ENCODE measurements at regions not wholly inside any gene's neighbourhood (a gene's known extent, or its start where the extent isn't known, plus 50 kb on each side); places are given as distances from the start of the nearest gene placed in this dataset.

GRCh38 chrX:39477762-39478120 is 620.0 kb downstream of the BCOR start:
- Histone ChIP-seq H3K36me3 (replicated peaks; ENCODE audit: low read depth, low read length) (no peaks in the 10 kb centered on the region), H3K4me2 (ENCODE audit: low read length) (no peak overlapping the region), H3K79me2 (ENCODE audit: low read length) (no peaks in the 10 kb centered on the region), H3K27me3 (ENCODE audit: low read depth, low read length) (0 out of 2 replicates have a peak, but pooled peaks cover under 1% of the 10 kb centered on the region), H3K27ac (ENCODE audit: low read length) (no peak overlapping the region), H3K4me1 (ENCODE audit: low read length) (no peaks in the 10 kb centered on the region), H4K20me1 (ENCODE audit: insufficient read depth, low read length) (no peaks in the 10 kb centered on the region), H3K9ac (ENCODE audit: low read length) (no peak overlapping the region), H3K9me3 (ENCODE audit: insufficient read depth, low read length) (no peaks in the 10 kb centered on the region), H3K4me3 (ENCODE audit: low read length) (no peak overlapping the region), H2AFZ (ENCODE audit: low read depth, low read length) (no peak overlapping the region)
- no peak for TF ChIP-seq EZH2phosphoT487 (IDR thresholded peaks at IDR 0.05; ENCODE audit: low read depth)
- TF ChIP-seq, protein P1, sequence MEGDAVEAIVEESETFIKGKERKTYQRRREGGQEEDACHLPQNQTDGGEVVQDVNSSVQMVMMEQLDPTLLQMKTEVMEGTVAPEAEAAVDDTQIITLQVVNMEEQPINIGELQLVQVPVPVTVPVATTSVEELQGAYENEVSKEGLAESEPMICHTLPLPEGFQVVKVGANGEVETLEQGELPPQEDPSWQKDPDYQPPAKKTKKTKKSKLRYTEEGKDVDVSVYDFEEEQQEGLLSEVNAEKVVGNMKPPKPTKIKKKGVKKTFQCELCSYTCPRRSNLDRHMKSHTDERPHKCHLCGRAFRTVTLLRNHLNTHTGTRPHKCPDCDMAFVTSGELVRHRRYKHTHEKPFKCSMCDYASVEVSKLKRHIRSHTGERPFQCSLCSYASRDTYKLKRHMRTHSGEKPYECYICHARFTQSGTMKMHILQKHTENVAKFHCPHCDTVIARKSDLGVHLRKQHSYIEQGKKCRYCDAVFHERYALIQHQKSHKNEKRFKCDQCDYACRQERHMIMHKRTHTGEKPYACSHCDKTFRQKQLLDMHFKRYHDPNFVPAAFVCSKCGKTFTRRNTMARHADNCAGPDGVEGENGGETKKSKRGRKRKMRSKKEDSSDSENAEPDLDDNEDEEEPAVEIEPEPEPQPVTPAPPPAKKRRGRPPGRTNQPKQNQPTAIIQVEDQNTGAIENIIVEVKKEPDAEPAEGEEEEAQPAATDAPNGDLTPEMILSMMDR (IDR thresholded peaks at IDR 0.05; ENCODE audit: low read depth, low read length), result no peak

GRCh38 chrX:39479856-39480255 is 617.9 kb downstream of the BCOR start:
- TF ChIP-seq, protein P1 (IDR thresholded peaks at IDR 0.05; ENCODE audit: low read depth, low read length), result no peak
- TF ChIP-seq EZH2phosphoT487 (IDR thresholded peaks at IDR 0.05; ENCODE audit: low read depth), result no peak
- H3K27ac ChIP-seq (ENCODE audit: low read length), result no peak overlapping the region

GRCh38 chrX:39480963-39481362 is 616.8 kb downstream of the BCOR start:
- H3K79me2 ChIP-seq (ENCODE audit: low read length), result no peaks in the 10 kb centered on the region
- H3K27ac ChIP-seq (ENCODE audit: low read length), result no peak overlapping the region
- no peak overlapping the region for H3K4me2 ChIP-seq (ENCODE audit: low read length)
- no peak overlapping the region for H2AFZ ChIP-seq (ENCODE audit: low read depth, low read length)
- no peaks in the 10 kb centered on the region for H3K36me3 ChIP-seq (replicated peaks; ENCODE audit: low read depth, low read length)
- TF ChIP-seq EZH2phosphoT487 (IDR thresholded peaks at IDR 0.05; ENCODE audit: low read depth), result no peak
- TF ChIP-seq, protein P1 (IDR thresholded peaks at IDR 0.05; ENCODE audit: low read depth, low read length), result no peak
- H3K4me1 ChIP-seq (ENCODE audit: low read length), result no peaks in the 10 kb centered on the region
- no peak overlapping the region for H3K9ac ChIP-seq (ENCODE audit: low read length)
- H3K9me3 ChIP-seq (ENCODE audit: insufficient read depth, low read length), result no peaks in the 10 kb centered on the region
- no peaks in the 10 kb centered on the region for H4K20me1 ChIP-seq (ENCODE audit: insufficient read depth, low read length)
- no peak overlapping the region for H3K4me3 ChIP-seq (ENCODE audit: low read length)
- H3K27me3 ChIP-seq (ENCODE audit: low read depth, low read length), result peaks cover 7% of the 10 kb centered on the region

More at GRCh38 chrX:39479856-39480255, 617.9 kb downstream of the BCOR start:
- H2AFZ ChIP-seq (ENCODE audit: low read depth, low read length), result no peak overlapping the region
- H3K4me1 ChIP-seq (ENCODE audit: low read length), result no peaks in the 10 kb centered on the region
- no peak overlapping the region for H3K4me3 ChIP-seq (ENCODE audit: low read length)
- no peak overlapping the region for H3K4me2 ChIP-seq (ENCODE audit: low read length)
- H3K9ac ChIP-seq (ENCODE audit: low read length), result no peak overlapping the region
- no peaks in the 10 kb centered on the region for H4K20me1 ChIP-seq (ENCODE audit: insufficient read depth, low read length)
- H3K79me2 ChIP-seq (ENCODE audit: low read length), result no peaks in the 10 kb centered on the region
- H3K27me3 ChIP-seq (ENCODE audit: low read depth, low read length), result peaks cover 7% of the 10 kb centered on the region
- H3K36me3 ChIP-seq (replicated peaks; ENCODE audit: low read depth, low read length), result no peaks in the 10 kb centered on the region
- H3K9me3 ChIP-seq (ENCODE audit: insufficient read depth, low read length), result no peaks in the 10 kb centered on the region

DNA sequence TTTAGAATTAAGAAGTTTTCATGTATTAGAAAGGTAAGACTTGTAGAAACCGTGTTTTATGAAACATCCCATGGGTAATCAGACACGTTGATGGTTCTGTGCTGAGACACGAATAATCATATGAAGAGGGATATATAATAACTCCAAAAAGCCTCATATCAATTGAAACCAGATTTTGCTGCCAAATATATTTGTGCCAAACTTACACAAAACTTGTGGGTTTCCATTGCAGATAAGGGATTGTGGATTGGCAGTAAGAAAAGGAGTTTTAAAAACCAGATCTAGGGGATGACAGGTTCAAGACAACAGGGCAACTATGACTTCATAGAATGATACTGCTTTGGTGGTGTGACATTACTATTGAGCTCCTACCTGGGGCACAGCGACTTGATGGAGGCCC is 616.1 kb downstream of the BCOR start:
- TF ChIP-seq EZH2phosphoT487 (IDR thresholded peaks at IDR 0.05; ENCODE audit: low read depth), result no peak
- TF ChIP-seq, protein P1 (IDR thresholded peaks at IDR 0.05; ENCODE audit: low read depth, low read length), result no peak
- Histone ChIP-seq H3K27me3 (ENCODE audit: low read depth, low read length) (peaks cover 7% of the 10 kb centered on the region), H3K9me3 (ENCODE audit: insufficient read depth, low read length) (no peaks in the 10 kb centered on the region), H2AFZ (ENCODE audit: low read depth, low read length) (no peak overlapping the region), H3K4me2 (ENCODE audit: low read length) (no peak overlapping the region), H4K20me1 (ENCODE audit: insufficient read depth, low read length) (no peaks in the 10 kb centered on the region), H3K79me2 (ENCODE audit: low read length) (no peaks in the 10 kb centered on the region), H3K36me3 (replicated peaks; ENCODE audit: low read depth, low read length) (no peaks in the 10 kb centered on the region), H3K4me1 (ENCODE audit: low read length) (no peaks in the 10 kb centered on the region), H3K9ac (ENCODE audit: low read length) (no peak overlapping the region), H3K4me3 (ENCODE audit: low read length) (no peak overlapping the region), H3K27ac (ENCODE audit: low read length) (no peak overlapping the region)

Data from OCI-LY3 (cell line).